Fibroblast of lung (primary cell): ENCODE measurements at regions not wholly inside any gene's neighbourhood (a gene's known extent, or its start where the extent isn't known, plus 50 kb on each side); places are given as distances from the start of the nearest gene placed in this dataset.

Source experiments
- DNase-seq, 2 donors: peaks; one replicate each; pipeline versions ENCODE4 v3.0.0 to v3.0.0-alpha.2; 2010; ENCODE audit warnings: low read depth in 2 of 2
- H2AFZ ChIP-seq: 2 replicates; pipeline ENCODE4 v1.5.1; 2012; ENCODE audit warnings: low read length, control low read depth, inconsistent platforms
- H3K27ac ChIP-seq: 2 replicates; pipeline ENCODE4 v1.5.1; 2011; ENCODE audit warnings: low read length, control low read depth; ENCODE audit not compliant: insufficient read depth
- H3K27me3 ChIP-seq: 2 replicates; pipeline ENCODE4 v1.5.1; 2011; ENCODE audit warnings: mild to moderate bottlenecking, low read length; ENCODE audit not compliant: control insufficient read depth, insufficient read depth
- H3K36me3 ChIP-seq: 2 replicates; pipeline ENCODE4 v1.5.1; 2011; ENCODE audit warnings: low read length; ENCODE audit not compliant: control insufficient read depth, insufficient read depth
- H3K4me1 ChIP-seq: 2 replicates; pipeline ENCODE4 v1.5.1; 2011; ENCODE audit warnings: low read length; ENCODE audit not compliant: control insufficient read depth, insufficient read depth; ENCODE audit errors: extremely low read depth
- H3K4me2 ChIP-seq: 2 replicates; pipeline ENCODE4 v1.5.1; 2011; ENCODE audit warnings: low read length, control low read depth; ENCODE audit not compliant: insufficient read depth; ENCODE audit errors: extremely low read depth
- H3K4me3 ChIP-seq, 4 experiments: fragments of 200-600 bp in 1 of 4; sonication (generic) in 1 of 4; replicated peaks in 1 of 4; 2 replicates each; pipeline ENCODE4 v1.5.1; 2011 to 2016; ENCODE audit warnings: low read length in 4 of 4, low read depth in 3 of 4, mild to moderate bottlenecking in 3 of 4, control low read depth in 2 of 4, inconsistent platforms in 1 of 4, mixed read lengths in 1 of 4; ENCODE audit not compliant: insufficient read depth in 1 of 4; ENCODE audit errors: control extremely low read depth in 1 of 4
- H3K79me2 ChIP-seq: 2 replicates; pipeline ENCODE4 v1.5.1; 2012; ENCODE audit warnings: mild to moderate bottlenecking, low read length, inconsistent platforms; ENCODE audit not compliant: control insufficient read depth, insufficient read depth
- H3K9ac ChIP-seq: 2 replicates; pipeline ENCODE4 v1.5.1; 2011; ENCODE audit warnings: mild to moderate bottlenecking, low read length, control low read depth; ENCODE audit not compliant: insufficient read depth
- H3K9me3 ChIP-seq: 2 replicates; pipeline ENCODE4 v1.5.1; 2012; ENCODE audit warnings: low read depth, low read length; ENCODE audit not compliant: control insufficient read depth, insufficient read depth
- H4K20me1 ChIP-seq: 2 replicates; pipeline ENCODE4 v1.5.1; 2011; ENCODE audit warnings: low read length; ENCODE audit not compliant: control insufficient read depth, insufficient read depth; ENCODE audit errors: extremely low read depth
- CTCF ChIP-seq, 2 donors: IDR thresholded peaks in 1 of 2; conservative IDR thresholded peaks in 1 of 2; 1 replicate in 1 of 2; 2 replicates in 1 of 2; pipeline ENCODE4 v1.5.1; 2011 to 2012; ENCODE audit warnings: low read length in 2 of 2, control low read depth in 1 of 2, inconsistent platforms in 1 of 2, low read depth in 1 of 2, mild to moderate bottlenecking in 1 of 2
- EZH2 ChIP-seq: IDR thresholded peaks from 2 replicates; pipeline ENCODE4 v1.5.1; 2012; ENCODE audit warnings: low read length, control low read depth, mild to moderate bottlenecking; ENCODE audit errors: missing control alignments

- TF ChIP-seq CTCF (conservative IDR thresholded peaks at IDR 0.05 in 1 of 2, IDR thresholded peaks at IDR 0.05 in 1 of 2; ENCODE audit: low read depth in 1 of 2, low read length in 2 of 2) (no peak), EZH2 (no peak)
- Histone ChIP-seq H3K9me3 (no peaks in the 10 kb centered on the region), H3K4me3 (no peak overlapping the region)
These were observed 80.8 kb downstream of the CD164 start for GRCh38 chr6:109301418-109301817.

GRCh38 chr6:109300874-109301273 is 81.4 kb downstream of the CD164 start:
- Histone ChIP-seq H3K4me1 (no peaks in the 10 kb centered on the region), H3K27ac (no peak overlapping the region), H3K27me3 (peaks cover 8% of the 10 kb centered on the region), H3K9ac (no peak overlapping the region), H3K4me3 (no peak overlapping the region), H3K4me2 (no peak overlapping the region), H3K79me2 (no peaks in the 10 kb centered on the region), H3K9me3 (no peaks in the 10 kb centered on the region), H3K36me3 (no peaks in the 10 kb centered on the region), H2AFZ (no peak overlapping the region), H4K20me1 (no peaks in the 10 kb centered on the region)
- TF ChIP-seq CTCF (conservative IDR thresholded peaks at IDR 0.05 in 1 of 2, IDR thresholded peaks at IDR 0.05 in 1 of 2; ENCODE audit: low read depth in 1 of 2, low read length in 2 of 2), result no peak
- no peak for TF ChIP-seq EZH2
- no peak for DNase-seq

More at GRCh38 chr6:109301418-109301817, 80.8 kb downstream of the CD164 start:
- no peaks in the 10 kb centered on the region for H3K79me2 ChIP-seq
- no peak overlapping the region for H3K9ac ChIP-seq
- DNase-seq, result no peak
- no peak overlapping the region for H3K4me2 ChIP-seq
- H3K36me3 ChIP-seq, result no peaks in the 10 kb centered on the region
- no peak overlapping the region for H3K27ac ChIP-seq
- no peaks in the 10 kb centered on the region for H4K20me1 ChIP-seq
- no peaks in the 10 kb centered on the region for H3K4me1 ChIP-seq
- peaks cover 8% of the 10 kb centered on the region for H3K27me3 ChIP-seq
- no peak overlapping the region for H2AFZ ChIP-seq

- H4K20me1 ChIP-seq, result no peaks in the 10 kb centered on the region
- H3K4me1 ChIP-seq, result no peaks in the 10 kb centered on the region
- no peak overlapping the region for H2AFZ ChIP-seq
These were observed 82.3 kb downstream of the CD164 start for GRCh38 chr6:109299776-109300564.

More at GRCh38 chr6:109299776-109300564, 82.3 kb downstream of the CD164 start:
- no peak overlapping the region for H3K27ac ChIP-seq
- H3K9me3 ChIP-seq, result no peaks in the 10 kb centered on the region
- H3K36me3 ChIP-seq, result no peaks in the 10 kb centered on the region
- H3K4me3 ChIP-seq, result no peak overlapping the region
- H3K27me3 ChIP-seq, result peaks cover 8% of the 10 kb centered on the region
- H3K79me2 ChIP-seq, result no peaks in the 10 kb centered on the region
- DNase-seq, result no peak
- H3K4me2 ChIP-seq, result no peak overlapping the region
- TF ChIP-seq EZH2 (no peak), CTCF (conservative IDR thresholded peaks at IDR 0.05 in 1 of 2, IDR thresholded peaks at IDR 0.05 in 1 of 2; ENCODE audit: low read depth in 1 of 2, low read length in 2 of 2) (no peak)
- no peak overlapping the region for H3K9ac ChIP-seq
